ENCODE measurements at regions not wholly inside any gene's neighbourhood (a gene's known extent, or its start where the extent isn't known, plus 50 kb on each side); places are given as distances from the start of the nearest gene placed in this dataset.
"Not testable (repeated sequence)": the region's sequence is repeated elsewhere in the genome, so short reads cannot be mapped to it uniquely, and the experiment has no call there.

GRCh38 chr6:101090281-101090680 is 209.2 kb upstream of the ASCC3 start (continued):
- TF ChIP-seq FOSL1 (IDR thresholded peaks at IDR 0.05; ENCODE audit: low read depth) (no peak), SIN3A (IDR thresholded peaks at IDR 0.05; ENCODE audit: low read depth) (no peak), RAD21 (IDR thresholded peaks at IDR 0.05; ENCODE audit: low read depth) (no peak), POLR2A (IDR thresholded peaks at IDR 0.05; ENCODE audit: borderline replicate concordance, extremely low read depth, insufficient read depth, insufficient read length) (no peak), CBX3 (IDR thresholded peaks at IDR 0.05; ENCODE audit: low read depth) (no peak), YY1 (IDR thresholded peaks at IDR 0.05; ENCODE audit: extremely low read depth, insufficient replicate concordance, low read depth, low read length) (no peak)
- TF ChIP-seq, protein P1, sequence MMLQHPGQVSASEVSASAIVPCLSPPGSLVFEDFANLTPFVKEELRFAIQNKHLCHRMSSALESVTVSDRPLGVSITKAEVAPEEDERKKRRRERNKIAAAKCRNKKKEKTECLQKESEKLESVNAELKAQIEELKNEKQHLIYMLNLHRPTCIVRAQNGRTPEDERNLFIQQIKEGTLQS (IDR thresholded peaks at IDR 0.05) = no peak

DNA sequence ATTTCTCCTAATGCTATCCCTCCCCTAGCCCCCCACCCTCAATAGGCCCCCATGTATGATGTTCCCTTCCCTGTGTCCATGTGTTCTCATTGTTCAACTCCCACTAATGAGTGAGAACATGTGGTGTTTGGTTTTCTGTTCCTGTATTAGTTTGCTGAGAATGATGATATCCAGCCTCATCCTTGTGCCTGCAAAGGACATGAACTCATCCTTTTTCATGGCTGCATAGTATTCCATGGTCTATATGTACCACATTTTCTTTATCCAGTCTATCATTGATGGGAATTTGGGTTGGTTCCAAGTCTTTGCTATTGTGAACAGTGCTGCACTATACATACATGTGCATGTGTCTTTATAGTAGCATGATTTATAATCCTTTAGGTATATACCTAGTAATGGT is 217.5 kb upstream of the ASCC3 start:
- CTCF ChIA-PET; H3K27ac ChIP-seq (ENCODE audit: low read depth, low read length); H3K79me2 ChIP-seq (ENCODE audit: insufficient read depth, low read length); DNase-seq (ENCODE audit: low read depth, low spot score); ATAC-seq; H3K4me2 ChIP-seq (ENCODE audit: low read length); H3K27me3 ChIP-seq (ENCODE audit: insufficient read depth, low read length); H3K9ac ChIP-seq (ENCODE audit: low read length); RAD21 ChIA-PET (ENCODE audit: low non-redundant PET in 1 of 2, low total read pairs in 2 of 2, uncharacterized antibody in 2 of 2, unreplicated experiment in 2 of 2); H2AFZ ChIP-seq (ENCODE audit: low read depth, low read length, poor library complexity, severe bottlenecking); H3K36me3 ChIP-seq (ENCODE audit: control insufficient read depth in 1 of 2, insufficient read depth in 2 of 2, low read length in 2 of 2); H3K9me2 ChIP-seq (ENCODE audit: insufficient read depth); H3K4me1 ChIP-seq (ENCODE audit: control insufficient read depth in 1 of 2, insufficient read depth in 2 of 2, low read length in 2 of 2); POLR2A ChIA-PET; intact Hi-C loops (cut with micrococcal nuclease); H3K9me3 ChIP-seq (ENCODE audit: control insufficient read depth in 1 of 2, insufficient read depth in 1 of 2, low read depth in 1 of 2, low read length in 2 of 2); H3K4me3 ChIP-seq (replicated peaks in 1 of 2; ENCODE audit: low read depth in 1 of 2, low read length in 2 of 2); H4K20me1 ChIP-seq (ENCODE audit: insufficient read depth); BruUV-seq (replicated peaks): not testable (repeated sequence)

DNA sequence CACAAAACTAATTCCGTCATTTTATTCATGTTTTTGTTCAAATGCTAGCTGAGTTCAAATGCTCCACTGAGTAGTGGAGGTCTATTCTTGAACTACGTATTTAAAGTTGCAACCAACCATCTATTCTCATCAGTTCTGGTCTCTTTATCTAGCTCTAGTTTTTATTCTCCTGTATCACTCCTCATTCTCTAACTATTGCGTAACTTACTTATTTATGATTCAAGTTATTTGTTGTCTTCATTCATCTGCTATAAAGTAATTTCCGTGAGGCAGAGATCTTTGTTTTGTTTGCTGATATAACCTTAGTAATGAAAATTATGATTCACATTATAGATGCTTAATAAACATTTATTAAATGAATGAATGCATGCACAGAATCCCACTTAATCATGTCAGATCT is 221.6 kb upstream of the ASCC3 start:
- no peak for DNase-seq (ENCODE audit: low read depth, low spot score)
- intact Hi-C loops (cut with micrococcal nuclease) = no loop called here

More for the DNA sequence above, 221.6 kb upstream of the ASCC3 start:
- Histone ChIP-seq H3K27ac (ENCODE audit: low read depth, low read length) (no peak overlapping the region), H4K20me1 (ENCODE audit: insufficient read depth) (no peaks in the 10 kb centered on the region), H3K4me3 (replicated peaks in 1 of 2; ENCODE audit: low read depth in 1 of 2, low read length in 2 of 2) (no peak overlapping the region), H3K9me3 (ENCODE audit: control insufficient read depth in 1 of 2, insufficient read depth in 1 of 2, low read depth in 1 of 2, low read length in 2 of 2) (no peaks in the 10 kb centered on the region), H3K79me2 (ENCODE audit: insufficient read depth, low read length) (no peaks in the 10 kb centered on the region), H3K9me2 (ENCODE audit: insufficient read depth) (no peaks in the 10 kb centered on the region), H3K9ac (ENCODE audit: low read length) (no peak overlapping the region), H3K27me3 (ENCODE audit: insufficient read depth, low read length) (no peaks in the 10 kb centered on the region), H3K4me1 (ENCODE audit: control insufficient read depth in 1 of 2, insufficient read depth in 2 of 2, low read length in 2 of 2) (no peaks in the 10 kb centered on the region), H3K36me3 (ENCODE audit: control insufficient read depth in 1 of 2, insufficient read depth in 2 of 2, low read length in 2 of 2) (no peaks in the 10 kb centered on the region), H3K4me2 (ENCODE audit: low read length) (no peak overlapping the region), H2AFZ (ENCODE audit: low read depth, low read length, poor library complexity, severe bottlenecking) (no peak overlapping the region)
- CTCF ChIA-PET = no interaction called here
- no peak for ATAC-seq
- POLR2A ChIA-PET = no interaction called here
- RAD21 ChIA-PET (ENCODE audit: low non-redundant PET in 1 of 2, low total read pairs in 2 of 2, uncharacterized antibody in 2 of 2, unreplicated experiment in 2 of 2) = no interaction called here
- no peak for TF ChIP-seq EZH2 (IDR thresholded peaks at IDR 0.05)
- BruUV-seq (replicated peaks) = no TSS peak

Measured in HCT116 (cell line).